HepG2 (cell line): ENCODE measurements at regions not wholly inside any gene's neighbourhood (a gene's known extent, or its start where the extent isn't known, plus 50 kb on each side); places are given as distances from the start of the nearest gene placed in this dataset.

Source experiments
- ATAC-seq: fragments of 200-7000 bp; cut with Tn5 transposase; 3 replicates; pipeline ENCODE4 v1.9.1; 2020; ENCODE audit warnings: mild to moderate bottlenecking, moderate library complexity
- BruUV-seq: library from RNA; stranded (reverse); fragments of 400-500 nt; replicated peaks from 2 replicates; lab custom pipeline; 2021; lab: Mats Ljungman, UMichigan
- CTCF ChIA-PET: fragments of 300-600 bp; formaldehyde crosslinking; extraction: SDS; loops from one replicate; lab custom pipeline; 2021; ENCODE audit warnings: low total read pairs, inconsistent platforms, low intra/inter-chr PET ratio; lab: Yijun Ruan, JAX
- POLR2A ChIA-PET: fragments of 350-600 bp; sonication (Branson Sonifier 250); formaldehyde crosslinking; loops from one replicate; lab custom pipeline; 2020; ENCODE audit warnings: antibody characterized with exemption, inconsistent platforms; lab: Yijun Ruan, JAX
- DNase-seq: peaks from one replicate; pipeline ENCODE4 v3.0.0-alpha.2; 2015; ENCODE audit warnings: low spot score
- FAIRE-seq: peaks from 3 replicates; lab custom pipeline; 2011; peaks lifted over from hg19 to GRCh38; lab: Jason Lieb, UNC
- H2AFZ ChIP-seq: one replicate; pipeline ENCODE4 v1.6.1; 2011; ENCODE audit warnings: low read length, inconsistent platforms
- H3K27ac ChIP-seq: fragments of 300-600 bp; 3 replicates; pipeline ENCODE4 v1.8.0; 2011; ENCODE audit warnings: mixed run types, mild to moderate bottlenecking, mixed read lengths, low read length, inconsistent platforms; ENCODE audit not compliant: insufficient read depth; ENCODE audit errors: extremely low read length
- H3K27me3 ChIP-seq, 2 experiments: fragments of 200-600 bp in 1 of 2; 2 replicates in 1 of 2; 3 replicates in 1 of 2; pipeline versions ENCODE4 v1.6.0 to v1.8.0; 2011; ENCODE audit warnings: low read length in 2 of 2, mild to moderate bottlenecking in 2 of 2, moderate library complexity in 2 of 2, inconsistent platforms in 1 of 2; ENCODE audit not compliant: insufficient read depth in 2 of 2, control insufficient read depth in 1 of 2
- H3K36me3 ChIP-seq, 2 experiments: fragments of 200-600 bp in 1 of 2; replicated peaks in 1 of 2; 2 replicates in 1 of 2; 3 replicates in 1 of 2; pipeline versions ENCODE4 v1.5.1 to v1.8.0; 2011; ENCODE audit warnings: low read length in 2 of 2, inconsistent platforms in 1 of 2; ENCODE audit not compliant: insufficient read depth in 2 of 2, control insufficient read depth in 1 of 2
- H3K4me1 ChIP-seq: 2 replicates; pipeline ENCODE4 v1.5.1; 2012; ENCODE audit warnings: low read length, inconsistent platforms; ENCODE audit not compliant: insufficient read depth
- H3K4me2 ChIP-seq: 2 replicates; pipeline ENCODE4 v1.6.0; 2011; ENCODE audit warnings: low read depth, low read length, inconsistent platforms
- H3K4me3 ChIP-seq, 3 experiments: fragments of 200-600 bp in 1 of 3; sonication (generic), shearing (Covaris generic) in 1 of 3; replicated peaks in 1 of 3; 2 replicates each; pipeline ENCODE4 v1.5.1; 2011 to 2016; ENCODE audit warnings: low read length in 3 of 3, inconsistent platforms in 2 of 3, low read depth in 2 of 3, mild to moderate bottlenecking in 2 of 3, control low read depth in 1 of 3, mixed read lengths in 1 of 3; ENCODE audit not compliant: insufficient read depth in 1 of 3
- H3K79me2 ChIP-seq: one replicate; pipeline ENCODE4 v1.6.1; 2011; ENCODE audit warnings: low read length, inconsistent platforms; ENCODE audit not compliant: insufficient read depth
- H3K9ac ChIP-seq: 2 replicates; pipeline ENCODE4 v1.6.0; 2011; ENCODE audit warnings: mild to moderate bottlenecking, low read depth, low read length, inconsistent platforms; ENCODE audit not compliant: insufficient read depth
- H3K9me3 ChIP-seq: 2 replicates; pipeline ENCODE4 v1.5.1; 2012; ENCODE audit warnings: mild to moderate bottlenecking, low read length
- H4K20me1 ChIP-seq: 2 replicates; pipeline ENCODE4 v1.6.0; 2011; ENCODE audit warnings: inconsistent platforms, mild to moderate bottlenecking, low read length, moderate library complexity; ENCODE audit not compliant: insufficient read depth
- ETV5 ChIP-seq: IDR thresholded peaks from 2 replicates; pipeline ENCODE4 v1.6.1; 2018; ENCODE audit warnings: missing biosample characterization, missing genetic modification reagents, inconsistent platforms, borderline replicate concordance
- POLR2G ChIP-seq: fragments of 200-400 bp; formaldehyde crosslinking; IDR thresholded peaks from 2 replicates; pipeline ENCODE4 v1.6.1; 2018; ENCODE audit warnings: mild to moderate bottlenecking, low read depth, low read length, moderate library complexity
- RCOR2 ChIP-seq: IDR thresholded peaks from 2 replicates; pipeline ENCODE4 v1.6.1; 2016; ENCODE audit warnings: missing biosample characterization, missing genetic modification reagents
- ZBTB7B ChIP-seq: sonication (generic); formaldehyde crosslinking; IDR thresholded peaks from 2 replicates; pipeline ENCODE4 v1.4.0; 2020; ENCODE audit warnings: missing genetic modification reagents
- ZC3H13 ChIP-seq: sonication (generic); formaldehyde crosslinking; IDR thresholded peaks from 2 replicates; pipeline ENCODE4 v1.8.1; 2023; ENCODE audit warnings: mild to moderate bottlenecking, missing genetic modification reagents, moderate library complexity
- ZNF274 ChIP-seq: sonication (generic); formaldehyde crosslinking; IDR thresholded peaks from 2 replicates; pipeline ENCODE4 v1.5.1; 2020; ENCODE audit warnings: mild to moderate bottlenecking, missing genetic modification reagents
- ZNF382 ChIP-seq: sonication (generic); formaldehyde crosslinking; IDR thresholded peaks from 2 replicates; pipeline ENCODE4 v1.5.0; 2020; ENCODE audit warnings: missing genetic modification reagents, mild to moderate bottlenecking, borderline replicate concordance
- WGBS: methylation state at CpG from one replicate; pipeline ENCODE4 v1.1.6; 2017; ENCODE audit warnings: low lambda C conversion rate; 5-methylcytosine and 5-hydroxymethylcytosine counted together
- in situ Hi-C: cut with HindIII; loops from 2 replicates; pipeline ENCODE4 v1.10.0; 2017; ENCODE audit warnings: low pct_unique_long_range_greater_than_20kb; ENCODE audit not compliant: extremely low pct_ligation_motif_present
- intact Hi-C: fragments of 100-400 bp; cut with micrococcal nuclease; formaldehyde crosslinking; loops from one replicate; pipeline ENCODE4 v1.10.0; 2022; ENCODE audit not compliant: unreplicated experiment
- TF ChIP-seq, protein P1 (sequence below): sonication (generic); formaldehyde crosslinking; IDR thresholded peaks from 2 replicates; pipeline ENCODE4 v1.5.0; 2020; ENCODE audit warnings: missing genetic modification reagents
- TF ChIP-seq, protein P2 (sequence below): sonication (generic); formaldehyde crosslinking; IDR thresholded peaks from 2 replicates; pipeline ENCODE4 v1.4.0; 2020; ENCODE audit warnings: missing genetic modification reagents, low read depth, mild to moderate bottlenecking, borderline replicate concordance
- TF ChIP-seq, protein P3 (sequence below): IDR thresholded peaks from 2 replicates; pipeline ENCODE4 v1.6.1; 2016; ENCODE audit warnings: mild to moderate bottlenecking, missing biosample characterization, missing genetic modification reagents

DNA sequence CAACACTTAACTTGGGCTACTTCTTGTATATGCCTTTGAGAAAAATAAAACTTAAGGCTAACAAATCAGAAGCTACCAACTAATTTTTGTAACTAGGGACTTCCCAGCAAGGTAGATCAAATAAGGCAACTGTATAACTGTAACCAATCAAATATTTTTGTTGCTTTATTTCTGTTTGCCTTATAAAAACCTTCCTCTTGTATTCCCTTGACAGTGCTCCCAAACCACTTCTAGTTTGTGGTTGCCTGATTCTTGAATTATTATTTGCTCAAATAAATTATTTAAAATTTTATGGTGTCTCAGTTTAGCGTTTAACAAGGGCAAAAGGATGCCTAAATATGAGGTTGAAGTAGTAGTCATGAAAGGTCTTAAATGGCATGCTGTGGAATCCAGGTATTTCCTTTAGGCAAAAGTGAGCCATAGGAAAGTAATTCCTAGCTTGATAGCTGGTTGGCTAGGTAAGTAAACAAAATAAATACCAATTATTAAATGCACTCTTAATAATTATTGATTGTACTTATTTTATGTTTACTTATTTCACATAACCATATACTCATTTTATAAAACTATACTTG is 632.6 kb downstream of the RPL10L start:
- Histone ChIP-seq H3K4me2 (no peak overlapping the region), H3K36me3 (no peaks in the 10 kb centered on the region), H3K27ac (no peak overlapping the region), H2AFZ (no peak overlapping the region), H3K79me2 (no peaks in the 10 kb centered on the region), H3K4me3 (no peak overlapping the region), H3K4me1 (no peaks in the 10 kb centered on the region), H3K9ac (no peak overlapping the region), H3K9me3 (no peaks in the 10 kb centered on the region; the same call in 1 of the 2 replicates), H4K20me1 (no peaks in the 10 kb centered on the region), H3K27me3 (no peaks in the 10 kb centered on the region)
- in situ Hi-C loops (no loop called here), intact Hi-C loops (no loop called here)
- POLR2A ChIA-PET, result no interaction called here
- no peak for TF ChIP-seq ZNF274
- no peak for TF ChIP-seq ZC3H13 (CRISPR knock-in tag)
- TF ChIP-seq, protein P1, sequence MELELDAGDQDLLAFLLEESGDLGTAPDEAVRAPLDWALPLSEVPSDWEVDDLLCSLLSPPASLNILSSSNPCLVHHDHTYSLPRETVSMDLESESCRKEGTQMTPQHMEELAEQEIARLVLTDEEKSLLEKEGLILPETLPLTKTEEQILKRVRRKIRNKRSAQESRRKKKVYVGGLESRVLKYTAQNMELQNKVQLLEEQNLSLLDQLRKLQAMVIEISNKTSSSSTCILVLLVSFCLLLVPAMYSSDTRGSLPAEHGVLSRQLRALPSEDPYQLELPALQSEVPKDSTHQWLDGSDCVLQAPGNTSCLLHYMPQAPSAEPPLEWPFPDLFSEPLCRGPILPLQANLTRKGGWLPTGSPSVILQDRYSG (CRISPR knock-in tag), result no peak
- no peak for TF ChIP-seq ETV5
- TF ChIP-seq ZBTB7B, result no peak
- TF ChIP-seq POLR2G, result no peak
- no peak for TF ChIP-seq RCOR2 (CRISPR knock-in tag)
- TF ChIP-seq, protein P2, sequence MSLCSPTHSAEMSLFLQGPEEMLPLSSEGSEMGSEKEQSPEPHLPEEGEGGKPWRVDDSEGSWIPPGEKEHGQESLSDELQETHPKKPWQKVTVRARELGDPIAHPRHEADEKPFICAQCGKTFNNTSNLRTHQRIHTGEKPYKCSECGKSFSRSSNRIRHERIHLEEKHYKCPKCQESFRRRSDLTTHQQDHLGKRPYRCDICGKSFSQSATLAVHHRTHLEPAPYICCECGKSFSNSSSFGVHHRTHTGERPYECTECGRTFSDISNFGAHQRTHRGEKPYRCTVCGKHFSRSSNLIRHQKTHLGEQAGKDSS (CRISPR knock-in tag), result no peak
- no peak for TF ChIP-seq ZNF382 (CRISPR knock-in tag)
- TF ChIP-seq, protein P3, sequence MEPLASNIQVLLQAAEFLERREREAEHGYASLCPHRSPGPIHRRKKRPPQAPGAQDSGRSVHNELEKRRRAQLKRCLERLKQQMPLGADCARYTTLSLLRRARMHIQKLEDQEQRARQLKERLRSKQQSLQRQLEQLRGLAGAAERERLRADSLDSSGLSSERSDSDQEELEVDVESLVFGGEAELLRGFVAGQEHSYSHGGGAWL (CRISPR knock-in tag), result no peak
- ATAC-seq (no peak), DNase-seq (no peak), FAIRE-seq (no peak)
- no TSS peak for BruUV-seq
- WGBS, result 0% methylated on average over 1 of the region's 1 CpG
- CTCF ChIA-PET, result no interaction called here
